HepG2 (cell line): ENCODE measurements at regions not wholly inside any gene's neighbourhood (a gene's known extent, or its start where the extent isn't known, plus 50 kb on each side); places are given as distances from the start of the nearest gene placed in this dataset.

Experiments used
- ATAC-seq: fragments of 200-7000 bp; cut with Tn5 transposase; 3 replicates; pipeline ENCODE4 v1.9.1; 2020; ENCODE audit warnings: mild to moderate bottlenecking, moderate library complexity
- BruUV-seq: library from RNA; stranded (reverse); fragments of 400-500 nt; replicated peaks from 2 replicates; lab custom pipeline; 2021; lab: Mats Ljungman, UMichigan
- CTCF ChIA-PET: fragments of 300-600 bp; formaldehyde crosslinking; extraction: SDS; loops from one replicate; lab custom pipeline; 2021; ENCODE audit warnings: low total read pairs, inconsistent platforms, low intra/inter-chr PET ratio; lab: Yijun Ruan, JAX
- POLR2A ChIA-PET: fragments of 350-600 bp; sonication (Branson Sonifier 250); formaldehyde crosslinking; loops from one replicate; lab custom pipeline; 2020; ENCODE audit warnings: antibody characterized with exemption, inconsistent platforms; lab: Yijun Ruan, JAX
- DNase-seq: peaks from one replicate; pipeline ENCODE4 v3.0.0-alpha.2; 2015; ENCODE audit warnings: low spot score
- FAIRE-seq: peaks from 3 replicates; lab custom pipeline; 2011; peaks lifted over from hg19 to GRCh38; lab: Jason Lieb, UNC
- H2AFZ ChIP-seq: one replicate; pipeline ENCODE4 v1.6.1; 2011; ENCODE audit warnings: low read length, inconsistent platforms
- H3K27ac ChIP-seq: fragments of 300-600 bp; 3 replicates; pipeline ENCODE4 v1.8.0; 2011; ENCODE audit warnings: mixed run types, mild to moderate bottlenecking, mixed read lengths, low read length, inconsistent platforms; ENCODE audit not compliant: insufficient read depth; ENCODE audit errors: extremely low read length
- H3K27me3 ChIP-seq, 2 experiments: fragments of 200-600 bp in 1 of 2; 2 replicates in 1 of 2; 3 replicates in 1 of 2; pipeline versions ENCODE4 v1.6.0 to v1.8.0; 2011; ENCODE audit warnings: low read length in 2 of 2, mild to moderate bottlenecking in 2 of 2, moderate library complexity in 2 of 2, inconsistent platforms in 1 of 2; ENCODE audit not compliant: insufficient read depth in 2 of 2, control insufficient read depth in 1 of 2
- H3K36me3 ChIP-seq, 2 experiments: fragments of 200-600 bp in 1 of 2; replicated peaks in 1 of 2; 2 replicates in 1 of 2; 3 replicates in 1 of 2; pipeline versions ENCODE4 v1.5.1 to v1.8.0; 2011; ENCODE audit warnings: low read length in 2 of 2, inconsistent platforms in 1 of 2; ENCODE audit not compliant: insufficient read depth in 2 of 2, control insufficient read depth in 1 of 2
- H3K4me1 ChIP-seq: 2 replicates; pipeline ENCODE4 v1.5.1; 2012; ENCODE audit warnings: low read length, inconsistent platforms; ENCODE audit not compliant: insufficient read depth
- H3K4me2 ChIP-seq: 2 replicates; pipeline ENCODE4 v1.6.0; 2011; ENCODE audit warnings: low read depth, low read length, inconsistent platforms
- H3K4me3 ChIP-seq, 3 experiments: fragments of 200-600 bp in 1 of 3; sonication (generic), shearing (Covaris generic) in 1 of 3; replicated peaks in 1 of 3; 2 replicates each; pipeline ENCODE4 v1.5.1; 2011 to 2016; ENCODE audit warnings: low read length in 3 of 3, inconsistent platforms in 2 of 3, low read depth in 2 of 3, mild to moderate bottlenecking in 2 of 3, control low read depth in 1 of 3, mixed read lengths in 1 of 3; ENCODE audit not compliant: insufficient read depth in 1 of 3
- H3K79me2 ChIP-seq: one replicate; pipeline ENCODE4 v1.6.1; 2011; ENCODE audit warnings: low read length, inconsistent platforms; ENCODE audit not compliant: insufficient read depth
- H3K9ac ChIP-seq: 2 replicates; pipeline ENCODE4 v1.6.0; 2011; ENCODE audit warnings: mild to moderate bottlenecking, low read depth, low read length, inconsistent platforms; ENCODE audit not compliant: insufficient read depth
- H3K9me3 ChIP-seq: 2 replicates; pipeline ENCODE4 v1.5.1; 2012; ENCODE audit warnings: mild to moderate bottlenecking, low read length
- H4K20me1 ChIP-seq: 2 replicates; pipeline ENCODE4 v1.6.0; 2011; ENCODE audit warnings: inconsistent platforms, mild to moderate bottlenecking, low read length, moderate library complexity; ENCODE audit not compliant: insufficient read depth
- MAFF ChIP-seq: IDR thresholded peaks from 2 replicates; pipeline ENCODE4 v1.6.1; 2011; ENCODE audit warnings: low read depth, low read length, improper control_type of control experiment
- MAFK ChIP-seq, 2 experiments: IDR thresholded peaks in 1 of 2; conservative IDR thresholded peaks in 1 of 2; 2 replicates each; pipeline ENCODE4 v1.6.1; 2011; ENCODE audit warnings: improper control_type of control experiment in 2 of 2, low read length in 2 of 2
- ZNF451 ChIP-seq: sonication (generic); formaldehyde crosslinking; IDR thresholded peaks from 2 replicates; pipeline ENCODE4 v1.5.0; 2020; ENCODE audit warnings: mild to moderate bottlenecking, missing genetic modification reagents
- ZNF598 ChIP-seq: sonication (generic); formaldehyde crosslinking; IDR thresholded peaks from 2 replicates; pipeline ENCODE4 v1.5.1; 2020; ENCODE audit warnings: mild to moderate bottlenecking, missing genetic modification reagents, borderline replicate concordance
- WGBS: methylation state at CpG from one replicate; pipeline ENCODE4 v1.1.6; 2017; ENCODE audit warnings: low lambda C conversion rate; 5-methylcytosine and 5-hydroxymethylcytosine counted together
- in situ Hi-C: cut with HindIII; loops from 2 replicates; pipeline ENCODE4 v1.10.0; 2017; ENCODE audit warnings: low pct_unique_long_range_greater_than_20kb; ENCODE audit not compliant: extremely low pct_ligation_motif_present
- intact Hi-C: fragments of 100-400 bp; cut with micrococcal nuclease; formaldehyde crosslinking; loops from one replicate; pipeline ENCODE4 v1.10.0; 2022; ENCODE audit not compliant: unreplicated experiment
- TF ChIP-seq, protein P1 (sequence below): sonication (generic); formaldehyde crosslinking; IDR thresholded peaks from 2 replicates; pipeline ENCODE4 v1.4.0; 2020; ENCODE audit warnings: mild to moderate bottlenecking, low read depth, missing genetic modification reagents

GRCh38 chr20:5670036-5670536, 59.3 kb upstream of the GPCPD1 start:
- no peak for ATAC-seq
- H3K27me3 ChIP-seq = peaks cover 5 to 9% of the 10 kb centered on the region in 2 experiments; a peak in 2 of 5 replicates
- no peak for FAIRE-seq
- H2AFZ ChIP-seq = no peak overlapping the region
- ChIA-PET CTCF (no interaction called here), POLR2A (no interaction called here)
- intact Hi-C loops (no loop called here), in situ Hi-C loops (no loop called here)
- no peak overlapping the region for H3K4me3 ChIP-seq
- no peaks in the 10 kb centered on the region for H3K36me3 ChIP-seq
- peaks cover 12% of the 10 kb centered on the region for H3K4me1 ChIP-seq
- H3K9me3 ChIP-seq = no peaks in the 10 kb centered on the region
- no peaks in the 10 kb centered on the region for H3K79me2 ChIP-seq
- no peak overlapping the region for H3K27ac ChIP-seq
- 49% methylated on average over 6 of the region's 6 CpGs for WGBS
- no peaks in the 10 kb centered on the region for H4K20me1 ChIP-seq
- no TSS peak for BruUV-seq
- TF ChIP-seq MAFK (conservative IDR thresholded peaks at IDR 0.05 in 1 of 2, IDR thresholded peaks at IDR 0.05 in 1 of 2; ENCODE audit: low read length in 2 of 2) (peak; percentile 63 to 74; a peak in 3 of 4 replicates), ZNF598 (CRISPR knock-in tag) (no peak), MAFF (0 out of 2 replicates have a peak, but pooled peaks have one; percentile 30)
- DNase-seq = no peak
- no peak overlapping the region for H3K4me2 ChIP-seq
- no peak overlapping the region for H3K9ac ChIP-seq

DNA sequence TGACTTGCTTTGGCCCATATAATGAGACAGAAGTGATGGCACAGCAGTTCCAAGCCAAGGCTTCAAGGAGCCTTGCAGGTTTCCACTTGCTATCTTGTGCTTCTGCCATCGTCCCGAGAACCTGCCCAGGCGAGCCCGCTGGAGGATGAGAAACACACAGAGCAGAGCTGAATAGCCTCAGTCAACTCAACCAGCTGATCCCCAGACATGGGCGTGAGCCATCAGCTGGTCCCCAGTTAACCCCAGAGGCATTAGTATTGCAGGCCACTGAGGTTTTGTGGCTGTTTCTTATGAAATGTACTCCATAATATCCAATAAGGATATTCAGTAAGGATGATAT, 57.7 kb upstream of the GPCPD1 start:
- H3K36me3 ChIP-seq = no peaks in the 10 kb centered on the region
- POLR2A ChIA-PET = no interaction called here
- no peak for FAIRE-seq
- no peak overlapping the region for H3K4me2 ChIP-seq
- in situ Hi-C loops = no loop called here
- intact Hi-C loops = no loop called here
- no peaks in the 10 kb centered on the region for H3K79me2 ChIP-seq
- no peak for DNase-seq
- TF ChIP-seq, protein P1, sequence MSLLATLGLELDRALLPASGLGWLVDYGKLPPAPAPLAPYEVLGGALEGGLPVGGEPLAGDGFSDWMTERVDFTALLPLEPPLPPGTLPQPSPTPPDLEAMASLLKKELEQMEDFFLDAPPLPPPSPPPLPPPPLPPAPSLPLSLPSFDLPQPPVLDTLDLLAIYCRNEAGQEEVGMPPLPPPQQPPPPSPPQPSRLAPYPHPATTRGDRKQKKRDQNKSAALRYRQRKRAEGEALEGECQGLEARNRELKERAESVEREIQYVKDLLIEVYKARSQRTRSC (CRISPR knock-in tag) = 0 out of 2 replicates have a peak, but pooled peaks have one; percentile 35
- TF ChIP-seq ZNF451 (CRISPR knock-in tag) = no peak
- no peaks in the 10 kb centered on the region for H3K9me3 ChIP-seq
- WGBS = 41% methylated on average over 5 of the region's 5 CpGs
- no peak overlapping the region for H3K4me3 ChIP-seq
- ATAC-seq = no peak
- H2AFZ ChIP-seq = no peak overlapping the region
- H3K27ac ChIP-seq = no peak overlapping the region
- H3K9ac ChIP-seq = no peak overlapping the region
- H4K20me1 ChIP-seq = no peaks in the 10 kb centered on the region
- peaks cover 5 to 9% of the 10 kb centered on the region in 2 experiments; a peak in 2 of 5 replicates for H3K27me3 ChIP-seq
- no TSS peak for BruUV-seq
- H3K4me1 ChIP-seq = peaks cover 2% of the 10 kb centered on the region; the same call in 1 of the 2 replicates
- CTCF ChIA-PET = no interaction called here
